ENCODE measurements at regions not wholly inside any gene's neighbourhood (a gene's known extent, or its start where the extent isn't known, plus 50 kb on each side); places are given as distances from the start of the nearest gene placed in this dataset.

GRCh38 chr4:116872308-116872707 lies 213.1 kb downstream of the TRAM1L1 start:
- no peak for DNase-seq (ENCODE audit: low read depth)

- DNase-seq (ENCODE audit: low read depth): no peak
These were observed 214.7 kb downstream of the TRAM1L1 start for GRCh38 chr4:116870686-116871085.

- peak; percentile 0 for DNase-seq (ENCODE audit: low read depth)
These were observed 219.3 kb downstream of the TRAM1L1 start for GRCh38 chr4:116866106-116866505.

- DNase-seq (ENCODE audit: low read depth): no peak
These were observed 222.8 kb downstream of the TRAM1L1 start for GRCh38 chr4:116862592-116862991.

GRCh38 chr4:116860891-116861290 lies 224.5 kb downstream of the TRAM1L1 start:
- DNase-seq (ENCODE audit: low read depth): no peak

- no peak for DNase-seq (ENCODE audit: low read depth)
These were observed 235.8 kb downstream of the TRAM1L1 start for GRCh38 chr4:116849620-116850019.

- DNase-seq (ENCODE audit: low read depth): no peak
These were observed 237.8 kb downstream of the TRAM1L1 start for GRCh38 chr4:116847616-116848015.

- peak; percentile 11 for DNase-seq (ENCODE audit: low read depth)
These were observed 245.6 kb downstream of the TRAM1L1 start for GRCh38 chr4:116839826-116840225.

- DNase-seq (ENCODE audit: low read depth): no peak
These were observed 246.8 kb downstream of the TRAM1L1 start for GRCh38 chr4:116838609-116839008.

GRCh38 chr4:116829187-116829586 lies 256.2 kb downstream of the TRAM1L1 start:
- no peak for DNase-seq (ENCODE audit: low read depth)

GRCh38 chr4:116824172-116824571 lies 261.2 kb downstream of the TRAM1L1 start:
- no peak for DNase-seq (ENCODE audit: low read depth)

- DNase-seq (ENCODE audit: low read depth): no peak
These were observed 273.6 kb downstream of the TRAM1L1 start for GRCh38 chr4:116811730-116812129.

- DNase-seq (ENCODE audit: low read depth): no peak
These were observed 289.4 kb downstream of the TRAM1L1 start for GRCh38 chr4:116796022-116796421.

GRCh38 chr4:116788723-116789122 lies 296.7 kb downstream of the TRAM1L1 start:
- DNase-seq (ENCODE audit: low read depth): no peak

- no peak for DNase-seq (ENCODE audit: low read depth)
These were observed 330.3 kb downstream of the TRAM1L1 start for GRCh38 chr4:116755051-116755450.

- no peak for DNase-seq (ENCODE audit: low read depth)
These were observed 333.3 kb downstream of the TRAM1L1 start for GRCh38 chr4:116752027-116752426.

GRCh38 chr4:116736756-116737155 lies 348.6 kb downstream of the TRAM1L1 start:
- DNase-seq (ENCODE audit: low read depth): no peak

GRCh38 chr4:116734178-116734577 lies 351.2 kb downstream of the TRAM1L1 start:
- DNase-seq (ENCODE audit: low read depth): no peak

- no peak for DNase-seq (ENCODE audit: low read depth)
These were observed 352.0 kb downstream of the TRAM1L1 start for GRCh38 chr4:116733370-116733769.

GRCh38 chr4:116726523-116726922 lies 358.9 kb downstream of the TRAM1L1 start:
- no peak for DNase-seq (ENCODE audit: low read depth)

- DNase-seq (ENCODE audit: low read depth): no peak
These were observed 361.1 kb downstream of the TRAM1L1 start for GRCh38 chr4:116724249-116724648.

- DNase-seq (ENCODE audit: low read depth): no peak
These were observed 379.9 kb downstream of the TRAM1L1 start for GRCh38 chr4:116705466-116705865.

- peak; percentile 5 for DNase-seq (ENCODE audit: low read depth)
These were observed 382.4 kb downstream of the TRAM1L1 start for GRCh38 chr4:116702949-116703348.

- DNase-seq (ENCODE audit: low read depth): no peak
These were observed 396.8 kb downstream of the TRAM1L1 start for GRCh38 chr4:116688536-116688935.

- DNase-seq (ENCODE audit: low read depth): no peak
These were observed 417.2 kb downstream of the TRAM1L1 start for GRCh38 chr4:116668190-116668589.
